Vagina (tissue), 2 donors: ENCODE measurements at regions not wholly inside any gene's neighbourhood (a gene's known extent, or its start where the extent isn't known, plus 50 kb on each side); places are given as distances from the start of the nearest gene placed in this dataset.

ENCODE experiments used
- CTCF ChIP-seq, 3 experiments: fragments of 450-650 bp in 2 of 3; fragments of 200-600 bp in 1 of 3; sonication (generic) in 1 of 3; IDR thresholded peaks; one replicate each; pipeline ENCODE4 v1.5.1; 2017 to 2019; ENCODE audit warnings: antibody characterized with exemption in 3 of 3, mild to moderate bottlenecking in 2 of 3, moderate library complexity in 2 of 3
- POLR2AphosphoS5 ChIP-seq, 2 donors: sonication (generic); formaldehyde crosslinking; IDR thresholded peaks; one replicate each; pipeline ENCODE4 v1.9.0; 2017; ENCODE audit warnings: antibody characterized with exemption in 2 of 2, mild to moderate bottlenecking in 2 of 2, low read depth in 1 of 2; ENCODE audit not compliant: insufficient read depth in 1 of 2

GRCh38 chr9:78775211-78775610, 478.3 kb downstream of the PSAT1 start:
- TF ChIP-seq POLR2AphosphoS5 (IDR thresholded peaks at IDR 0.05; ENCODE audit: insufficient read depth in 1 of 2, low read depth in 1 of 2) (no peak), CTCF (IDR thresholded peaks at IDR 0.05) (no peak)
